Transverse colon (tissue), 4 donors: ENCODE measurements at regions not wholly inside any gene's neighbourhood (a gene's known extent, or its start where the extent isn't known, plus 50 kb on each side); places are given as distances from the start of the nearest gene placed in this dataset.

Experiments used
- DNase-seq: peaks from one replicate; pipeline ENCODE4 v3.0.0-alpha.2; 2019
- H3K27ac ChIP-seq, 4 donors: fragments of 200-600 bp; sonication (generic); 2 replicates each; pipeline ENCODE4 v1.5.1; 2016 to 2018; ENCODE audit warnings: inconsistent platforms in 4 of 4
- H3K27me3 ChIP-seq: fragments of 200-600 bp; sonication (generic); 2 replicates; pipeline ENCODE4 v1.5.1; 2017; ENCODE audit warnings: inconsistent platforms
- H3K36me3 ChIP-seq, 4 donors: fragments of 200-600 bp; sonication (generic); 2 replicates each; pipeline ENCODE4 v1.5.1; 2017 to 2019; ENCODE audit warnings: inconsistent platforms in 4 of 4
- H3K4me1 ChIP-seq, 4 donors: fragments of 200-600 bp; sonication (generic); 2 replicates each; pipeline ENCODE4 v1.5.1; 2017 to 2020; ENCODE audit warnings: inconsistent platforms in 4 of 4
- H3K4me3 ChIP-seq, 4 donors: fragments of 200-600 bp; sonication (generic); 1 replicate in 1 of 4; 2 replicates in 3 of 4; pipeline versions ENCODE4 v1.5.1 to v1.6.1; 2017 to 2019; ENCODE audit warnings: inconsistent platforms in 4 of 4
- H3K9me3 ChIP-seq, 2 donors: fragments of 200-600 bp; sonication (generic); 2 replicates each; pipeline ENCODE4 v1.5.1; 2017 to 2019; ENCODE audit warnings: inconsistent platforms in 2 of 2
- CTCF ChIP-seq, 5 experiments: fragments of 200-600 bp in 3 of 5; fragments of 450-650 bp in 2 of 5; sonication (generic) in 3 of 5; IDR thresholded peaks; 1 replicate in 2 of 5; 2 replicates in 3 of 5; pipeline ENCODE4 v1.5.1; 2016 to 2017; ENCODE audit warnings: antibody characterized with exemption in 5 of 5, inconsistent platforms in 3 of 5, mild to moderate bottlenecking in 2 of 5, moderate library complexity in 1 of 5
- EP300 ChIP-seq: sonication (generic); formaldehyde crosslinking; IDR thresholded peaks from one replicate; pipeline ENCODE4 v1.6.1; 2017; ENCODE audit warnings: antibody characterized with exemption, low read depth
- POLR2A ChIP-seq: fragments of 450-650 bp; IDR thresholded peaks from one replicate; pipeline ENCODE4 v1.6.1; 2016; ENCODE audit warnings: antibody characterized with exemption, mild to moderate bottlenecking, moderate library complexity
- POLR2AphosphoS5 ChIP-seq, 3 donors: sonication (generic); formaldehyde crosslinking; IDR thresholded peaks; one replicate each; pipeline ENCODE4 v1.6.1; 2016; ENCODE audit warnings: antibody characterized with exemption in 3 of 3
- WGBS, 2 donors: methylation state at CpG; one replicate each; pipeline ENCODE4 v1.1.5; 2018; ENCODE audit warnings: low coverage in 1 of 2; 5-methylcytosine and 5-hydroxymethylcytosine counted together
- in situ Hi-C, 4 donors: fragments of 200-750 bp; cut with MboI; loops; one replicate each; pipeline versions ENCODE4 v1.15.0 to v1.15.1; 2017; ENCODE audit warnings: low sequenced_read_pairs in 3 of 4, low pct_ligation_motif_present in 1 of 4, low pct_unique_long_range_greater_than_20kb in 1 of 4
- intact Hi-C: fragments of 100-400 bp; cut with DNase I; formaldehyde crosslinking; loops from one replicate; pipeline ENCODE4 v1.15.1; 2023; ENCODE audit warnings: low total_unique reads

DNA sequence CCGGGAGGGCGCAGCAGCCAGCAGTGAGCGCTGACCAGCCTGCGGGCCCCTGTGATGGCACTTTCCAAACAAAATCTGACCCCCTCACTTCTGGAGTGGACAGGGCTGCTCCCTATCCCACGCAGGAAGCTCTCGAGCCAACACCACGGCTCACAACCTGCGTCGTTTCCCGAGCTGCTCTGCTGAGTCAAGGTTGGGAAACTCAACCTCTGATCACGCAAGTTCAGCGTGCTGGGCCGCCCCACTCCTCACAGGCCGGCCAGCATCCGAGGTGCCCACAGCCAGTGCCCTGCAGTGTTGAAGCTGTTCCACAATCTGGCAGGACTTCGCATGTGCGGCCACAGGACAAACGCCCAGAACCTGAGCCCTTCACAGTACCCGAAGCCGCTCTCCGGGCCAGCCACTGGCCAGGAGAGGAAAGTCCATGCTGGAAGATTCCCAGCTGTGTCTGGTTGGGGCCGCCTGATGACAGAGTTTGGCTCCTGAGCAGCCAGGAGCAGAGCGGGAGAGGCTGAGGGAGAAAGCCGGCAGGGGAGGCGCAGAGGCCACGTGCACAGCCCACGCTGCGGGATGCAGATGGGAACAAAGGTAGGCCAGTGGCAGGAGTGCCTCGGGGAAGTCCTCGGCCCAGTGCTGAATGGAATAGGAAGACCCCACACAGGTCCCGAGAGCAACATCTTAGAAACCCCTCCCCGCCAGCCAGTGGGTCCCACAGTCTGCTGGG is 263.3 kb upstream of the TCERG1L start:
- TF ChIP-seq CTCF (IDR thresholded peaks at IDR 0.05) (no peak), POLR2A (no peak), EP300 (no peak), POLR2AphosphoS5 (IDR thresholded peaks at IDR 0.05) (no peak)
- no peak for DNase-seq

DNA sequence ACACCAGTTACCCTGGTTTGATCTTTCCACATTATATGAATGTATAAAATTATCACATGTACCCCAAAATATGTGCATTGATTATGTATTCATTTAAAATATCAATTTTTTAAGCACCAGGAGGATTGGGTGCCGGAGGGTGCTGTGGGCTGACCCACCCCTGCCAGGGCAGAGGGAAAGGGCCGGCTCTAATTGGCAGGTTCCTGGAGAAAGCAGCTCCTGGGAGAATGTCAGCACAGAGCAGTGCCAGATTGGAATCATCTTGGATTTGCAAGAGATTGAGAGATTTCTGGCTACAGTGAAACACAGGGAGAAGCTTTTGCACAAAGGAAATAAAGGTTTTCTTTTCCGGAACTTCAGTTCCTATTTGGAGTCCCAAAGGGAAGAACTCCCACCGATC is 264.4 kb upstream of the TCERG1L start:
- intact Hi-C loops = no loop called here
- WGBS, 2 donors = 87 to 88% methylated on average over 4 of the region's 4 CpGs

More for the DNA sequence above, 263.3 kb upstream of the TCERG1L start:
- Histone ChIP-seq H3K36me3 (no peaks in the 10 kb centered on the region), H3K27me3 (no peaks in the 10 kb centered on the region), H3K4me3 (no peak overlapping the region), H3K27ac (no peak overlapping the region), H3K4me1 (no peaks in the 10 kb centered on the region), H3K9me3 (no peaks in the 10 kb centered on the region)
- in situ Hi-C loops = no loop called here
- intact Hi-C loops = no loop called here
- WGBS, 2 donors = 91 to 92% methylated on average over 5 to 32 of the region's 32 CpGs

DNA sequence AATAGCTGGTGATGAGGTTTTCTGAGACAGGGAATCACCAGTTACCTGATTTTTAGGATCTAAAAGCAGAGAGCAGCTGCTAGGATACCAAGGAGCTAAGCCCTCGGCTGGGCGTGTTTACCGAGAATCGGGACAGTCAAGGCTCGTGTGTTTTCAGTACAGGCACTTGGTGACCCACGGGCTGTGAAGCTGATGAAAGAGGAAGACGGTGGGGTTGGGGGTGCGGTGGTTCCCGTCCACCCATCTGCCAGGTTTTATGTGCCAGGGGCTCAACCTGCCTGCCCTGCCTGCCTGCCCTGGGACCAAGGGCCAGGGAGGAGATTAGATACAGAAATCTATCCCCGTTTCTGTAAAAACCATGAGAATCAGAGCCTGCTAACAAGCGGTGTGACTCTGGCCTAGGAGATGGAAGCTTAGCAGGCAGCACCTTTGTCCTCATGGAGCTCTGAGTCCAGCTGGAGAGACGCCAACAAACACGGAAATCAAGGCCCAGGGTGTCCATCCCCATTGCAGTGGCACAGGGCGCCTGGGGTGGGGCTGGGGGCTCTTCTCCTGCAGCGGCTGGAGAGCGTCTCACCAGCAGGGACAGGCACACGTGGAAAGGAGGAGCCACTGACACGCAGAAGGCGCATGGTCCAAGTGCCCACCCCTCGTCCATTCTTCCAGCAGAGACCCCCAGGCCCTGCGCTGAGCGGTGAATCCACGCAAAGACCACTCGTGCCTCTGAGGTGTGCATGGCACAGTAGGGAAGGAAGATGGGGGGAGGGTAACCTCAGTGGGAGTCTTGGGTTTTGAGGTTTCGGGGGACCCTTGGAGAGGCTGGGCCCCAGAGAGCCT is 265.0 kb upstream of the TCERG1L start:
- Histone ChIP-seq H3K27me3 (no peaks in the 10 kb centered on the region), H3K36me3 (no peaks in the 10 kb centered on the region), H3K9me3 (no peaks in the 10 kb centered on the region), H3K4me3 (no peak overlapping the region), H3K4me1 (no peaks in the 10 kb centered on the region), H3K27ac (no peak overlapping the region)
- TF ChIP-seq EP300 (no peak), POLR2AphosphoS5 (IDR thresholded peaks at IDR 0.05) (no peak), POLR2A (no peak), CTCF (IDR thresholded peaks at IDR 0.05) (no peak)
- in situ Hi-C loops (no loop called here), intact Hi-C loops (no loop called here)
- WGBS, 2 donors = 73% methylated on average over 25 of the region's 25 CpGs; no CpG with 5 or more reads in 1 of the 2 donors
- DNase-seq = no peak

More for the DNA sequence above, 264.4 kb upstream of the TCERG1L start:
- no peak for DNase-seq
- no peaks in the 10 kb centered on the region for H3K4me1 ChIP-seq
- no peaks in the 10 kb centered on the region for H3K9me3 ChIP-seq
- H3K4me3 ChIP-seq = no peak overlapping the region
- TF ChIP-seq EP300 (no peak), POLR2A (no peak), POLR2AphosphoS5 (IDR thresholded peaks at IDR 0.05) (no peak), CTCF (IDR thresholded peaks at IDR 0.05) (no peak)
- H3K36me3 ChIP-seq = no peaks in the 10 kb centered on the region
- in situ Hi-C loops = no loop called here
- H3K27me3 ChIP-seq = no peaks in the 10 kb centered on the region
- no peak overlapping the region for H3K27ac ChIP-seq

GRCh38 chr10:131577178-131577555 is 265.6 kb upstream of the TCERG1L start:
- H3K27me3 ChIP-seq = no peaks in the 10 kb centered on the region
- TF ChIP-seq CTCF (IDR thresholded peaks at IDR 0.05) = no peak
- TF ChIP-seq POLR2AphosphoS5 (IDR thresholded peaks at IDR 0.05) = no peak
- TF ChIP-seq POLR2A = no peak
- no peak for TF ChIP-seq EP300
- no peaks in the 10 kb centered on the region for H3K36me3 ChIP-seq
- H3K4me3 ChIP-seq = no peak overlapping the region
- no peak overlapping the region for H3K27ac ChIP-seq
- intact Hi-C loops (no loop called here), in situ Hi-C loops (no loop called here)
- H3K4me1 ChIP-seq = no peaks in the 10 kb centered on the region
- H3K9me3 ChIP-seq = no peaks in the 10 kb centered on the region
- no peak for DNase-seq
- WGBS, 2 donors = 56 to 57% methylated on average over 6 to 9 of the region's 9 CpGs
